Heart right ventricle (tissue), 16 donors: ENCODE measurements at regions not wholly inside any gene's neighbourhood (a gene's known extent, or its start where the extent isn't known, plus 50 kb on each side); places are given as distances from the start of the nearest gene placed in this dataset.

Experiments used
- ATAC-seq, 8 donors: fragments of 200-7000 bp; cut with Tn5 transposase; one replicate each; pipeline ENCODE4 v1.9.1; 2020; ENCODE audit warnings: mild to moderate bottlenecking in 8 of 8, moderate library complexity in 8 of 8, moderate number of reproducible peaks in 1 of 8
- DNase-seq, 2 donors: peaks; one replicate each; pipeline ENCODE4 v3.0.0-alpha.2; 2020
- H3K27ac ChIP-seq, 10 donors: fragments of 200-600 bp; sonication (generic) in 2 of 10; one replicate each; pipeline versions ENCODE4 v1.5.0 to v1.8.0; 2020 to 2022; ENCODE audit warnings: mild to moderate bottlenecking in 3 of 10
- H3K27me3 ChIP-seq, 7 donors: fragments of 200-600 bp; one replicate each; pipeline ENCODE4 v1.8.0; 2021 to 2022; ENCODE audit warnings: mild to moderate bottlenecking in 2 of 7
- H3K36me3 ChIP-seq, 9 donors: fragments of 200-600 bp; sonication (generic) in 1 of 9; one replicate each; pipeline versions ENCODE4 v1.5.0 to v1.8.0; 2020 to 2022; ENCODE audit warnings: mild to moderate bottlenecking in 2 of 9
- H3K4me1 ChIP-seq, 9 donors: fragments of 200-600 bp; sonication (generic) in 1 of 9; one replicate each; pipeline versions ENCODE4 v1.5.0 to v1.8.0; 2020 to 2022; ENCODE audit warnings: mild to moderate bottlenecking in 4 of 9
- H3K4me3 ChIP-seq, 10 donors: fragments of 200-600 bp; sonication (generic) in 2 of 10; one replicate each; pipeline versions ENCODE4 v1.5.0 to v1.8.0; 2020 to 2022; ENCODE audit warnings: mild to moderate bottlenecking in 7 of 10, moderate library complexity in 2 of 10
- H3K9me3 ChIP-seq, 11 donors: fragments of 200-600 bp in 10 of 11; sonication (generic) in 2 of 11; one replicate each; pipeline versions ENCODE4 v1.5.0 to v1.8.0; 2013 to 2022; ENCODE audit warnings: mild to moderate bottlenecking in 2 of 11, control low read depth in 1 of 11, moderate library complexity in 1 of 11
- CTCF ChIP-seq, 9 donors: fragments of 200-600 bp; sonication (generic) in 2 of 9; IDR thresholded peaks; one replicate each; pipeline versions ENCODE4 v1.5.0 to v1.8.0; 2021 to 2022; ENCODE audit warnings: antibody characterized with exemption in 9 of 9, mild to moderate bottlenecking in 5 of 9, moderate library complexity in 1 of 9
- WGBS, 2 donors: extraction: QIAGEN DNeasy Blood & Tissue Kit; methylation state at CpG; one replicate each; pipeline ENCODE4 v1.1.7; 2013; ENCODE audit warnings: inconsistent platforms in 1 of 2; 5-methylcytosine and 5-hydroxymethylcytosine counted together
- intact Hi-C, 10 donors: fragments of 100-400 bp; cut with DNase I; formaldehyde crosslinking; loops; one replicate each; pipeline versions ENCODE4 v1.11.1 to v1.14.2; 2022
- donor health status: Arrhythmogenic right ventricular cardiomyopathy.
- donor health status: ischemic (EF 13 %, LVEDD 7.1; RV severe dilation, severe dysfunction).
- donor health status: healthy with polysubstance abuse.
- donor health status: DM: no; HTN: yes; CAD: no.
- donor health status: DM: no; HTN: no; CAD: no.
- donor health status: ischemic (EF 25% LVEDD 6.9; RV normal size, moderate dysfunction).
- donor health status: ischemic (EF 25% LVEDD 5.7; RV mildly dilated, moderate dysfunction).
- donor health status: healthy.
- donor health status: DM: yes; HTN: yes; CAD: no.
- donor health status: Ischemic cardiomyopathy.
- donor health status: ischemic (EF 35%, LVEDD 5.7; RV mildly dilated, moderate dysfunction).
- donor health status: nonischemic (EF 11% LVEDD 7.7; RV severe dilation, severe dysfunction).
- donor health status: DM: yes; HTN: yes; CAD: no.
- donor health status: PGD.
- donor health status: ischemic (EF 29% LVEDD 5.4; RV normal size, mild dysfunction).
- donor health status: nonischemic (EF 23%, LVEDD 6.1; RV moderate dilation, normal function).

DNA sequence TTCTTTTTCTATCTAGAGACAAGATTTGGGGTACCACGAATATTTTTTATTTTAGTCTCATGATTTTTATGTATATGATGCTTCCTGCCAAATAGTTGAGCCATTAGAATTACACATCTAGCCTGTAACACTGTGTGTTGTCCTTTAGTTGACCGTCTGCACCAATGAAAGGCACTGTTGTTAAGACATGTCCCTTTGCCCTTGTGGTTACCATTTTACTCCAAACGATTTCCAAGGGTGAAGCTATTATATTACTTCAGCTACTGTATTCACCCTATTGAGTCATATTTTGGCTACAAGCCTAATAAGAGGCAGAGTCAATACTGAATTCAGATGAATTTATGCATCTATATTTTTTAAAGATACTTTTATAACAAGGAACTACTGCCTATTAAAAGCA lies 207.6 kb downstream of the CETN3 start:
- DNase-seq (no peak), ATAC-seq (no peak)
- Histone ChIP-seq H3K27ac (no peak overlapping the region), H3K27me3 (no peaks in the 10 kb centered on the region), H3K36me3 (no peaks in the 10 kb centered on the region), H3K9me3 (peaks cover 0 to 24% (median 8%) of the 10 kb centered on the region in 11 donors), H3K4me3 (no peak overlapping the region), H3K4me1 (no peaks in the 10 kb centered on the region)
- 48 to 51% methylated on average over 3 of the region's 3 CpGs for WGBS, 2 donors
- TF ChIP-seq CTCF (IDR thresholded peaks at IDR 0.05): no peak
- intact Hi-C loops: no loop called here

GRCh38 chr5:90193185-90193822 lies 216.3 kb downstream of the CETN3 start:
- H3K9me3 ChIP-seq: peaks cover 0 to 7% (median 0%) of the 10 kb centered on the region in 11 donors
- H3K27ac ChIP-seq: no peak overlapping the region
- H3K36me3 ChIP-seq: no peaks in the 10 kb centered on the region
- TF ChIP-seq CTCF (IDR thresholded peaks at IDR 0.05): no peak
- ATAC-seq (no peak), DNase-seq (no peak)
- no peaks in the 10 kb centered on the region for H3K27me3 ChIP-seq
- H3K4me1 ChIP-seq: no peaks in the 10 kb centered on the region
- 96 to 100% methylated on average over 2 of the region's 2 CpGs for WGBS, 2 donors
- intact Hi-C loops: no loop called here
- H3K4me3 ChIP-seq: no peak overlapping the region

DNA sequence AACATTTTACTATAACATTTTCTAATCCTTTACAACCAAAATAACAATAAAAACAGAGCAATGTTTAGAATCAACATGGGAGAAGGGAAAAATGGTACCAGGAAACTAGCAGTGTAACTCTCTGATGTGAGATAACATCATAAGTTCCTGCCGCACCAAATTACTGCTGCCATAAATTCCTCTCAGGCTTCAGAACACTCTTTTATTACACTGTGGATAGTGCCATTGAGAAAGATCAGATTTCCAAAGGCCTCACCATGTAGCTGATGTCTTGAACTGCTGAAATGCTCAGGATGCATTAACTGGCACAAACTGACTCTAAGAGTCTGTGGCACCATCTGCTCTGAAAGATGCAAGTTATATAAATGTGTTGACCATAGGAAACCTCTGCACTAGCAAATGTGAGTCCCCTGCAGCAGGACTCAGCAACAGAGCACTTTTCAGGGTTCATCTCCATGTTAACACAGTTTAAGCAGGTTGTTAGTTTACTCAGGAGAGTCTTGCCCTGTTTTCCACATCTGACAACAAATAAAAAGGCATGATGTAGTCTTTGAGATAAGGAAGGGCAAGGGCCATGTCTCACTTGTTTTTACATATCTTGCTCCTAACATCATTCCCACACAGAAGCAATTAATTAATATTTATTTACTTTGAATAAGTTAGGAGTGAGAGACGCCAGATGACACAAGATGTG lies 218.1 kb downstream of the CETN3 start:
- WGBS, 2 donors: 64 to 73% methylated on average over 2 of the region's 2 CpGs
- Histone ChIP-seq H3K9me3 (peaks cover 0 to 7% (median 0%) of the 10 kb centered on the region in 11 donors), H3K27me3 (no peaks in the 10 kb centered on the region), H3K36me3 (no peaks in the 10 kb centered on the region), H3K27ac (no peak overlapping the region), H3K4me1 (no peaks in the 10 kb centered on the region), H3K4me3 (no peak overlapping the region)
- ATAC-seq: no peak
- DNase-seq: no peak
- intact Hi-C loops: no loop called here
- TF ChIP-seq CTCF (IDR thresholded peaks at IDR 0.05): no peak

GRCh38 chr5:90185897-90186468 lies 223.6 kb downstream of the CETN3 start:
- 85 to 88% methylated on average over 2 of the region's 2 CpGs for WGBS, 2 donors
- H3K36me3 ChIP-seq: no peaks in the 10 kb centered on the region
- H3K27ac ChIP-seq: no peak overlapping the region
- no peak overlapping the region for H3K4me3 ChIP-seq
- H3K9me3 ChIP-seq: no peaks in the 10 kb centered on the region
- no peaks in the 10 kb centered on the region for H3K27me3 ChIP-seq
- H3K4me1 ChIP-seq: peaks cover 0 to 8% (median 0%) of the 10 kb centered on the region in 9 donors
- no peak for TF ChIP-seq CTCF (IDR thresholded peaks at IDR 0.05)
- DNase-seq (no peak), ATAC-seq (no peak)
- intact Hi-C loops: loop anchor here in 4 of 10 donors (10.0 kb wide), 3 partner anchors 1451 to 1471 kb away; no protein-coding TSS in a partner anchor
